ENCODE measurements at regions not wholly inside any gene's neighbourhood (a gene's known extent, or its start where the extent isn't known, plus 50 kb on each side); places are given as distances from the start of the nearest gene placed in this dataset.

GRCh38 chr9:79395228-79395627 is 176.5 kb upstream of the TLE4 start:
- Histone ChIP-seq H3K79me2 (ENCODE audit: insufficient read depth, low read length) (no peaks in the 10 kb centered on the region), H3K27me3 (ENCODE audit: insufficient read depth, low read length, poor library complexity, severe bottlenecking) (no peaks in the 10 kb centered on the region), H3K36me3 (ENCODE audit: insufficient read depth, low read length) (no peaks in the 10 kb centered on the region), H3F3A (ENCODE audit: low read depth) (no peaks in the 10 kb centered on the region), H3K4me3 (ENCODE audit: low read length, poor library complexity, severe bottlenecking) (no peak overlapping the region), H3K9me3 (ENCODE audit: insufficient read depth, low read depth, low read length) (no peaks in the 10 kb centered on the region), H3K9me2 (replicated peaks; ENCODE audit: low read depth, low read length) (no peaks in the 10 kb centered on the region), H2AFZ (ENCODE audit: low read length) (no peak overlapping the region), H3K4me2 (ENCODE audit: low read depth, low read length, poor library complexity, severe bottlenecking) (no peak overlapping the region), H3K4me1 (ENCODE audit: insufficient read depth, low read length, poor library complexity, severe bottlenecking) (no peaks in the 10 kb centered on the region), H3K9ac (ENCODE audit: low read depth, low read length, poor library complexity, severe bottlenecking) (no peak overlapping the region), H4K20me1 (ENCODE audit: insufficient read depth, low read length, poor library complexity, severe bottlenecking) (no peaks in the 10 kb centered on the region)
- TF ChIP-seq CTCF (conservative IDR thresholded peaks at IDR 0.05; ENCODE audit: low read length), result no peak
- TF ChIP-seq EZH2phosphoT487 (IDR thresholded peaks at IDR 0.05; ENCODE audit: borderline replicate concordance), result no peak

GRCh38 chr9:79395755-79396154 is 176.0 kb upstream of the TLE4 start:
- Histone ChIP-seq H3K79me2 (ENCODE audit: insufficient read depth, low read length) (no peaks in the 10 kb centered on the region), H3K4me3 (ENCODE audit: low read length, poor library complexity, severe bottlenecking) (no peak overlapping the region), H4K20me1 (ENCODE audit: insufficient read depth, low read length, poor library complexity, severe bottlenecking) (no peaks in the 10 kb centered on the region), H3K4me2 (ENCODE audit: low read depth, low read length, poor library complexity, severe bottlenecking) (no peak overlapping the region), H3K4me1 (ENCODE audit: insufficient read depth, low read length, poor library complexity, severe bottlenecking) (no peaks in the 10 kb centered on the region), H3K27me3 (ENCODE audit: insufficient read depth, low read length, poor library complexity, severe bottlenecking) (no peaks in the 10 kb centered on the region), H3K9me3 (ENCODE audit: insufficient read depth, low read depth, low read length) (no peaks in the 10 kb centered on the region), H2AFZ (ENCODE audit: low read length) (no peak overlapping the region), H3K9ac (ENCODE audit: low read depth, low read length, poor library complexity, severe bottlenecking) (no peak overlapping the region), H3F3A (ENCODE audit: low read depth) (no peaks in the 10 kb centered on the region), H3K9me2 (replicated peaks; ENCODE audit: low read depth, low read length) (no peaks in the 10 kb centered on the region), H3K36me3 (ENCODE audit: insufficient read depth, low read length) (no peaks in the 10 kb centered on the region)
- no peak for TF ChIP-seq CTCF (conservative IDR thresholded peaks at IDR 0.05; ENCODE audit: low read length)
- no peak for TF ChIP-seq EZH2phosphoT487 (IDR thresholded peaks at IDR 0.05; ENCODE audit: borderline replicate concordance)

GRCh38 chr9:79396168-79396567 is 175.6 kb upstream of the TLE4 start:
- Histone ChIP-seq H4K20me1 (ENCODE audit: insufficient read depth, low read length, poor library complexity, severe bottlenecking) (no peaks in the 10 kb centered on the region), H3K9ac (ENCODE audit: low read depth, low read length, poor library complexity, severe bottlenecking) (no peak overlapping the region), H3K79me2 (ENCODE audit: insufficient read depth, low read length) (no peaks in the 10 kb centered on the region), H2AFZ (ENCODE audit: low read length) (no peak overlapping the region), H3K4me2 (ENCODE audit: low read depth, low read length, poor library complexity, severe bottlenecking) (no peak overlapping the region), H3K4me3 (ENCODE audit: low read length, poor library complexity, severe bottlenecking) (no peak overlapping the region), H3K4me1 (ENCODE audit: insufficient read depth, low read length, poor library complexity, severe bottlenecking) (no peaks in the 10 kb centered on the region), H3K27me3 (ENCODE audit: insufficient read depth, low read length, poor library complexity, severe bottlenecking) (no peaks in the 10 kb centered on the region), H3F3A (ENCODE audit: low read depth) (no peaks in the 10 kb centered on the region), H3K9me3 (ENCODE audit: insufficient read depth, low read depth, low read length) (no peaks in the 10 kb centered on the region), H3K36me3 (ENCODE audit: insufficient read depth, low read length) (no peaks in the 10 kb centered on the region), H3K9me2 (replicated peaks; ENCODE audit: low read depth, low read length) (no peaks in the 10 kb centered on the region)
- TF ChIP-seq CTCF (conservative IDR thresholded peaks at IDR 0.05; ENCODE audit: low read length) (no peak), EZH2phosphoT487 (IDR thresholded peaks at IDR 0.05; ENCODE audit: borderline replicate concordance) (no peak)
